ENCODE measurements at regions not wholly inside any gene's neighbourhood (a gene's known extent, or its start where the extent isn't known, plus 50 kb on each side); places are given as distances from the start of the nearest gene placed in this dataset.

DNA sequence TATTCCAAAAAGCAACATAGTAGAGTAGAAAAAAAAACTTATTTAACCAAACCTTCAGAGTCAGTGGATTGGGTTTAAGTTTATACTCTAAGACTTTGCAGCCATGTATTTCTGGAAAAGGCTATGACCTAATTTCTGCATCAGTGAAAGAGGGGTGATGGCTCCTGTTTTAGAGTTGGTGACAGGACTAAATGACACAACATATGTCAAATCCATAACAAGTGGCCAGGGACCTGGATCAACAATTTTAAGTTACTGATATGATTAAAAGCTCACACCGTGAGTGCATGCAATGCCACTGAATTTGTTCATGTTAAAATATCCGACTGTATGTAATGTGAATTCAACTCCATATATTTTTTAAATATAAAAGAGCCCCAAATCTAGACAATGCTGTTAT lies 390.6 kb downstream of the TNS3 start:
- TF ChIP-seq TAF7 (optimal IDR thresholded peaks at IDR 0.05; ENCODE audit: borderline replicate concordance, low read depth, low read length) (no peak), RBBP5 (IDR thresholded peaks at IDR 0.05; ENCODE audit: borderline replicate concordance, low read depth, low read length) (no peak), POLR2A (IDR thresholded peaks at IDR 0.05; ENCODE audit: control extremely low read depth in 1 of 2, low read depth in 2 of 2, low read length in 2 of 2) (no peak), TCF12 (IDR thresholded peaks at IDR 0.05; ENCODE audit: low read depth, low read length) (no peak), RAD21 (IDR thresholded peaks at IDR 0.05 in 1 of 2, conservative IDR thresholded peaks at IDR 0.05 in 1 of 2; ENCODE audit: low read depth in 2 of 2, low read length in 2 of 2) (no peak), HDAC6 (IDR thresholded peaks at IDR 0.05; ENCODE audit: low read depth, low read length) (no peak), EZH2 (IDR thresholded peaks at IDR 0.05; ENCODE audit: low read depth, low read length, severe bottlenecking) (no peak), ZNF274 (IDR thresholded peaks at IDR 0.05; ENCODE audit: borderline replicate concordance, extremely low read depth, low read length) (no peak)
- TF ChIP-seq, protein P1, sequence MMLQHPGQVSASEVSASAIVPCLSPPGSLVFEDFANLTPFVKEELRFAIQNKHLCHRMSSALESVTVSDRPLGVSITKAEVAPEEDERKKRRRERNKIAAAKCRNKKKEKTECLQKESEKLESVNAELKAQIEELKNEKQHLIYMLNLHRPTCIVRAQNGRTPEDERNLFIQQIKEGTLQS (IDR thresholded peaks at IDR 0.05; ENCODE audit: insufficient read depth, low read depth, low read length), result no peak

All from H1 (cell line).